Upper lobe of left lung (tissue), 4 donors: ENCODE measurements at regions not wholly inside any gene's neighbourhood (a gene's known extent, or its start where the extent isn't known, plus 50 kb on each side); places are given as distances from the start of the nearest gene placed in this dataset.
"Not testable (repeated sequence)": the region's sequence is repeated elsewhere in the genome, so short reads cannot be mapped to it uniquely, and the experiment has no call there.

Experiments used
- CTCF ChIP-seq, 6 experiments: fragments of 450-650 bp in 4 of 6; fragments of 200-600 bp in 2 of 6; sonication (generic) in 2 of 6; IDR thresholded peaks; one replicate each; pipeline ENCODE4 v1.5.1; 2016 to 2019; ENCODE audit warnings: antibody characterized with exemption in 6 of 6
- EP300 ChIP-seq, 4 donors: sonication (generic); formaldehyde crosslinking; IDR thresholded peaks; one replicate each; pipeline ENCODE4 v1.5.1; 2017; ENCODE audit warnings: antibody characterized with exemption in 4 of 4, control low read depth in 2 of 4

- not testable (repeated sequence) for TF ChIP-seq CTCF, EP300 (IDR thresholded peaks at IDR 0.05)
Measured at GRCh38 chr2:87452861-87453260, 295.0 kb upstream of the PLGLB2 start.
